Suprapubic skin (tissue), 4 donors: ENCODE measurements at regions not wholly inside any gene's neighbourhood (a gene's known extent, or its start where the extent isn't known, plus 50 kb on each side); places are given as distances from the start of the nearest gene placed in this dataset.

Experiments used
- DNase-seq, 2 donors: peaks; one replicate each; pipeline ENCODE4 v3.0.0-alpha.2; 2019; ENCODE audit warnings: low spot score in 2 of 2
- H3K27ac ChIP-seq: fragments of 200-600 bp; sonication (generic); one replicate; pipeline ENCODE4 v1.5.1; 2019
- H3K27me3 ChIP-seq: fragments of 200-600 bp; sonication (generic); one replicate; pipeline ENCODE4 v1.5.1; 2019
- H3K36me3 ChIP-seq: fragments of 200-600 bp; sonication (generic); one replicate; pipeline ENCODE4 v1.5.1; 2019
- H3K4me1 ChIP-seq: fragments of 200-600 bp; sonication (generic); one replicate; pipeline ENCODE4 v1.5.1; 2019
- H3K4me3 ChIP-seq: fragments of 200-600 bp; sonication (generic); one replicate; pipeline ENCODE4 v1.5.1; 2019; ENCODE audit warnings: mild to moderate bottlenecking
- H3K9me3 ChIP-seq: fragments of 200-600 bp; sonication (generic); one replicate; pipeline ENCODE4 v1.5.1; 2019
- EP300 ChIP-seq: sonication (generic); formaldehyde crosslinking; IDR thresholded peaks from one replicate; pipeline ENCODE4 v1.6.1; 2017; ENCODE audit warnings: antibody characterized with exemption
- POLR2A ChIP-seq, 2 donors: fragments of 450-650 bp; IDR thresholded peaks; one replicate each; pipeline ENCODE4 v1.6.1; 2017; ENCODE audit warnings: antibody characterized with exemption in 2 of 2, mild to moderate bottlenecking in 2 of 2, moderate library complexity in 2 of 2
- POLR2AphosphoS5 ChIP-seq, 3 donors: sonication (generic); formaldehyde crosslinking; IDR thresholded peaks; one replicate each; pipeline ENCODE4 v1.6.1; 2017; ENCODE audit warnings: antibody characterized with exemption in 3 of 3
- whole genome bisulfite sequencing: methylation state at CpG from one replicate; pipeline ENCODE4 v1.1.5; 2018; 5-methylcytosine and 5-hydroxymethylcytosine counted together
- TF ChIP-seq, protein P1 (sequence below), 2 donors: fragments of 200-600 bp in 1 of 2; fragments of 450-650 bp in 1 of 2; sonication (generic) in 1 of 2; IDR thresholded peaks; one replicate each; pipeline ENCODE4 v1.5.1; 2016 to 2019; ENCODE audit warnings: antibody characterized with exemption in 2 of 2, mild to moderate bottlenecking in 1 of 2, moderate library complexity in 1 of 2

DNA sequence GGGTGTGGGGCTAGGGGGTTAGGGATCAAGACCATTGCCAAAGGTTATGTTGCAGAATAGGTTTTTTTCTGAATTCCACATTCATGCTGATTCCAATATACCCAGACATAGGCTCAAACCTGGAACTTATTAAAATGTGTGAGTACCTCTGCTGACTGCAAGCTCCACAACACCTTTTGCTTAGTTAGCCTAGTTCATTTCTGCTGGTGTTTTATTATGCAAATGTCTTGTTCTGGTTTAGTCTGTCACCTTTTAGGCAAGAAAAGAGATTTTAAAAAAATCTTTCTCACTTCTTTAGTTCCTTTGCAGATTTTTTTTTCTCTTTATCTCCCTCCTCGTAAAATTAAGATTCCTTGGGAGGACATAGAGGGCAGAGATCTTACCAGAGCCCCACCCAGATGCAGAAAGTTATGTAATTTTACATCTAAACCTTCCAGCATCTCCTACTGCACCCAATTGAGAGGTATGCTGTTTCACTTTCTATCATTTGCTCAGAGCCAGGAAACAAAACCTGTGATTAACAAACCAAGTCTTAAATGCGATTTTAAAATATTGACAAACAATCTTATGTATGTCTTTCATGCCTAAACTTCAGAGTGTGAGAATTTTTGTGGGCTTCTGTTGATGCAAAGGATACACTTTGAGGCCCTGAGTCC is 190.7 kb upstream of the CLNK start:
- no peak for DNase-seq
- Histone ChIP-seq H3K4me1 (no peaks in the 10 kb centered on the region), H3K27ac (no peak overlapping the region), H3K4me3 (no peak overlapping the region), H3K27me3 (no peaks in the 10 kb centered on the region), H3K9me3 (no peaks in the 10 kb centered on the region), H3K36me3 (no peaks in the 10 kb centered on the region)
- 79% methylated on average over 2 of the region's 2 CpGs for WGBS
- TF ChIP-seq EP300, result no peak
- no peak for TF ChIP-seq POLR2A (IDR thresholded peaks at IDR 0.05)
- TF ChIP-seq, protein P1, sequence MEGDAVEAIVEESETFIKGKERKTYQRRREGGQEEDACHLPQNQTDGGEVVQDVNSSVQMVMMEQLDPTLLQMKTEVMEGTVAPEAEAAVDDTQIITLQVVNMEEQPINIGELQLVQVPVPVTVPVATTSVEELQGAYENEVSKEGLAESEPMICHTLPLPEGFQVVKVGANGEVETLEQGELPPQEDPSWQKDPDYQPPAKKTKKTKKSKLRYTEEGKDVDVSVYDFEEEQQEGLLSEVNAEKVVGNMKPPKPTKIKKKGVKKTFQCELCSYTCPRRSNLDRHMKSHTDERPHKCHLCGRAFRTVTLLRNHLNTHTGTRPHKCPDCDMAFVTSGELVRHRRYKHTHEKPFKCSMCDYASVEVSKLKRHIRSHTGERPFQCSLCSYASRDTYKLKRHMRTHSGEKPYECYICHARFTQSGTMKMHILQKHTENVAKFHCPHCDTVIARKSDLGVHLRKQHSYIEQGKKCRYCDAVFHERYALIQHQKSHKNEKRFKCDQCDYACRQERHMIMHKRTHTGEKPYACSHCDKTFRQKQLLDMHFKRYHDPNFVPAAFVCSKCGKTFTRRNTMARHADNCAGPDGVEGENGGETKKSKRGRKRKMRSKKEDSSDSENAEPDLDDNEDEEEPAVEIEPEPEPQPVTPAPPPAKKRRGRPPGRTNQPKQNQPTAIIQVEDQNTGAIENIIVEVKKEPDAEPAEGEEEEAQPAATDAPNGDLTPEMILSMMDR (IDR thresholded peaks at IDR 0.05), result no peak
- TF ChIP-seq POLR2AphosphoS5 (IDR thresholded peaks at IDR 0.05), result no peak

DNA sequence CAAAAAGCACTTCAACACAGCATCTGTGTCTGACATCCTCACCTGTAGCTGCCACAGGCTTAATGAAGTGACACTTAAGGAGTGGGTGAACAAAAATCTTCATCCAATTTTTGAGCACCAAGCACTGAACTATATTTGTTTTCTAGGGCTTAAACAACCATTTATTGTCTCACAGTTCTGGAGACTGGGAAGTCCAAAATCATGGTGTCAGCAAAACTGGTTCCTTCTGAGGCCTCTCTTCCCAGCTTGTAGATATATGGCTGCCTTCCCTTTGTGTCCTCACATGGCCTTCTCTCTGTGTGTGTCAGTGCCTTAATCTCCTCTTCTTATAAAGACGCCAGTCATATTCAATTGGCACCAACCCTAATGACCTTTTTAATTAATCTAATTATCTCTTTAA is 189.2 kb upstream of the CLNK start:
- H3K27ac ChIP-seq, result no peak overlapping the region
- DNase-seq, result no peak
- no peak overlapping the region for H3K4me3 ChIP-seq
- WGBS, result 94% methylated on average over 1 of the region's 1 CpG
- no peaks in the 10 kb centered on the region for H3K36me3 ChIP-seq
- TF ChIP-seq POLR2AphosphoS5 (IDR thresholded peaks at IDR 0.05) (no peak), EP300 (no peak), POLR2A (IDR thresholded peaks at IDR 0.05) (no peak)
- TF ChIP-seq, protein P1 (IDR thresholded peaks at IDR 0.05), result no peak
- no peaks in the 10 kb centered on the region for H3K4me1 ChIP-seq
- H3K27me3 ChIP-seq, result no peaks in the 10 kb centered on the region
- no peaks in the 10 kb centered on the region for H3K9me3 ChIP-seq

DNA sequence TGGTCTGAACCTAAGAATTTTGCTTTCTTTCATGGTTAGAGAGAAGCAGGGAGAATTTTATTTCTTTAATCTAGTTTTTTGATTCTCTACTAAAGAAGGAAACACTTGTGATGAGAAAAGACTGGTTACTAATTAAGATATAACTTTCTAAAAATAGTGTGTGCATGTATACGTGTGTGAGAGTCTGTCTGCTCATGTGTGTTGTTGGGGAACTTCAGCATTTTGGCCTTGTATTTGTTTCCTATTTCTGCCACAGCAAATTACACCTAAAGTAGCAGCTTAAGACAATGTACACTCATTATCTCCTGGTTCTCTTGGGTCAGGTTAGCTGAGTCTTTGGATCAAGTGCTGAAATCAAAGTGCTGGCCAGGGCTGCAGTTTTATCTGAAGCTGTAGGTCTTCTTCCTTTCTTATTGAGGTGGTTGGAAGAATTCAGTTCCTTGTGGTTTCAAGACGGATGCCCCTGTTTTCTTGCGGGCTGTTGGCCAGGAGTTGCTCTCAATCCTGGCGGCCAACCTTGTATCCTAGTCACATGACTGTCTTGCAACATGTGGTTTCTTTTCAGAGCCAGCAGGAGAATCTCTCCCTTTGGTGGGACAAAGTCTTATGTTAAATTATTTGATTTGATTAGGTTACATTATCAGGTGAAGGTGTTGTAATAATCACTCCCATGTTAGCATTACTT is 188.4 kb upstream of the CLNK start:
- H3K27ac ChIP-seq, result no peak overlapping the region

DNA sequence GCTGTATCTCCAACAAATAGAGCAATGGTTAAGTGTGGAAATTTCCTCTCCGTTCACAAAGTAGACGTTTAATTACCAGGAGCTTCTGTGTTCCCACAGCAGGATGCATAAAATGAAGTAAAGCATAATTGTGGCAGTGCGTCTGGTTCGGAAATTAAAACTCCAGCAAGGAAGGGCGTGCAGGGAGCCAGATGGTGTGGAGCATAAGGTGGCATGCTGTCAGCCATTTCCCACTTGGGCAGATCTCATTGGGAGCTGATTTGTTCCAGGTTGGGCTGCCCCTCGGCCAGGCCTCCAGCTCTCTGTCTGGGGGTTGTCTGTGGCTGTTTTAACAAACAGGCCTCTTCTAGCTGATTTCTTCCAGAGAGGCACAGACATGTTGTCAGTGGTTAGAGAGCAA is 182.1 kb upstream of the CLNK start:
- Histone ChIP-seq H3K4me3 (no peak overlapping the region), H3K27me3 (no peaks in the 10 kb centered on the region), H3K4me1 (no peaks in the 10 kb centered on the region), H3K9me3 (no peaks in the 10 kb centered on the region), H3K27ac (no peak overlapping the region), H3K36me3 (no peaks in the 10 kb centered on the region)
- TF ChIP-seq EP300, result no peak
- TF ChIP-seq POLR2AphosphoS5 (IDR thresholded peaks at IDR 0.05), result no peak
- no peak for TF ChIP-seq POLR2A (IDR thresholded peaks at IDR 0.05)
- TF ChIP-seq, protein P1 (IDR thresholded peaks at IDR 0.05), result no peak
- DNase-seq, result no peak
- 47% methylated on average over 6 of the region's 6 CpGs for WGBS

More for the DNA sequence above, 188.4 kb upstream of the CLNK start:
- H3K27me3 ChIP-seq, result no peaks in the 10 kb centered on the region
- H3K36me3 ChIP-seq, result no peaks in the 10 kb centered on the region
- DNase-seq, result no peak
- no peak overlapping the region for H3K4me3 ChIP-seq
- no peaks in the 10 kb centered on the region for H3K4me1 ChIP-seq
- 74% methylated on average over 4 of the region's 4 CpGs for WGBS
- no peak for TF ChIP-seq EP300
- TF ChIP-seq POLR2A (IDR thresholded peaks at IDR 0.05), result no peak
- TF ChIP-seq, protein P1 (IDR thresholded peaks at IDR 0.05), result no peak
- no peak for TF ChIP-seq POLR2AphosphoS5 (IDR thresholded peaks at IDR 0.05)
- H3K9me3 ChIP-seq, result no peaks in the 10 kb centered on the region

DNA sequence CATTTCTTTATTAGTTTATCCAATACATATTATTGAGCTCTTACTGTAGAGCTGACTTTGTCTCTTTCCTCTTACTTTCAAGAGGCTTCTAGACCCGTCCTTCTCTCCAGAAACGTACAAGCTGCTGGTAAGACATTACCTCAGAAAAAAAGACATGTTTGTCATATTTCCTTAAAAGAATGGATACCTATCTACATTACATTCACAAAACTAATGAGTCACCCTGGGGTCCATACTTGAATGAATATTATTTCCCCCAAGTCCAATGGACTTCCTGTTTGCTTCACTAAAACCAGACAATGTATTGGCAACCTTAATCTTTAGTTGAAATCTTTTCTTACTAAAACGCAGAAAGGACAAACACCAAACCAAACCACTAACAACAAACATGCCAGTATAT is 176.5 kb upstream of the CLNK start:
- Histone ChIP-seq H3K27me3 (no peaks in the 10 kb centered on the region), H3K9me3 (no peaks in the 10 kb centered on the region), H3K36me3 (no peaks in the 10 kb centered on the region), H3K4me1 (no peaks in the 10 kb centered on the region), H3K4me3 (no peak overlapping the region), H3K27ac (no peak overlapping the region)
- 46% methylated on average over 3 of the region's 3 CpGs for WGBS
- TF ChIP-seq POLR2A (IDR thresholded peaks at IDR 0.05) (no peak), POLR2AphosphoS5 (IDR thresholded peaks at IDR 0.05) (no peak), EP300 (no peak)
- TF ChIP-seq, protein P1 (IDR thresholded peaks at IDR 0.05), result no peak
- no peak for DNase-seq
